B cell (primary cell): ENCODE measurements at regions not wholly inside any gene's neighbourhood (a gene's known extent, or its start where the extent isn't known, plus 50 kb on each side); places are given as distances from the start of the nearest gene placed in this dataset.

Experiments used
- ATAC-seq: fragments of 200-7000 bp; cut with Tn5 transposase; one replicate; pipeline ENCODE4 v1.10.0; 2021; ENCODE audit warnings: low read depth, mild to moderate bottlenecking, moderate number of reproducible peaks, moderate library complexity
- CTCF ChIA-PET: fragments of 350-600 bp; sonication (Branson Sonifier 250); formaldehyde crosslinking; loops from one replicate; lab custom pipeline; 2021; ENCODE audit warnings: antibody characterized with exemption, inconsistent platforms; lab: Charles Lee
- POLR2A ChIA-PET: fragments of 350-600 bp; sonication (Branson Sonifier 250); formaldehyde crosslinking; loops from one replicate; lab custom pipeline; 2021; ENCODE audit warnings: antibody characterized with exemption; lab: Charles Lee
- DNase-seq: peaks from one replicate; pipeline ENCODE4 v3.0.0; 2013
- H2AFZ ChIP-seq: 2 replicates; pipeline ENCODE4 v1.6.1; 2012; ENCODE audit warnings: mild to moderate bottlenecking, low read depth, low read length; ENCODE audit not compliant: insufficient read depth, poor library complexity, severe bottlenecking
- H3K27ac ChIP-seq, 2 donors: 1 replicate in 1 of 2; 2 replicates in 1 of 2; pipeline ENCODE4 v1.5.1; 2012 to 2013; ENCODE audit warnings: low read length in 2 of 2, mild to moderate bottlenecking in 2 of 2, moderate library complexity in 1 of 2
- H3K27me3 ChIP-seq, 4 experiments: fragments of 200-600 bp in 1 of 4; sonication (generic) in 1 of 4; replicated peaks in 1 of 4; 1 replicate in 2 of 4; 2 replicates in 2 of 4; pipeline versions ENCODE4 v1.6.1 to v1.7.0; 2013 to 2016; ENCODE audit warnings: low read length in 3 of 4, mild to moderate bottlenecking in 2 of 4, mixed read lengths in 1 of 4, moderate library complexity in 1 of 4; ENCODE audit not compliant: insufficient read depth in 4 of 4, control insufficient read depth in 3 of 4; ENCODE audit errors: control extremely low read depth in 1 of 4
- H3K36me3 ChIP-seq, 2 experiments: replicated peaks in 1 of 2; 1 replicate in 1 of 2; 2 replicates in 1 of 2; pipeline versions ENCODE4 v1.6.1 to v1.7.1; 2013; ENCODE audit warnings: low read length in 1 of 2; ENCODE audit not compliant: insufficient read depth in 2 of 2, control insufficient read depth in 1 of 2; ENCODE audit errors: control extremely low read depth in 1 of 2, extremely low read depth in 1 of 2
- H3K4me1 ChIP-seq, 2 donors: fragments of 200-600 bp in 1 of 2; sonication (generic) in 1 of 2; 1 replicate in 1 of 2; 2 replicates in 1 of 2; pipeline versions ENCODE4 v1.5.1 to v1.6.1; 2013 to 2017; ENCODE audit warnings: low read length in 2 of 2; ENCODE audit not compliant: control insufficient read depth in 2 of 2, insufficient read depth in 2 of 2
- H3K4me2 ChIP-seq: replicated peaks from 2 replicates; pipeline ENCODE3; 2012; ENCODE audit warnings: mild to moderate bottlenecking, low read depth, low read length; ENCODE audit not compliant: poor library complexity, severe bottlenecking
- H3K4me3 ChIP-seq, 5 experiments: fragments of 200-600 bp in 1 of 5; sonication (generic) in 1 of 5; 1 replicate in 3 of 5; 2 replicates in 2 of 5; pipeline versions ENCODE4 v1.5.1 to v1.7.0; 2011 to 2016; ENCODE audit warnings: low read length in 4 of 5, mild to moderate bottlenecking in 4 of 5, low read depth in 2 of 5, control low read depth in 1 of 5, moderate library complexity in 1 of 5; ENCODE audit not compliant: insufficient read depth in 1 of 5; ENCODE audit errors: control extremely low read depth in 1 of 5, extremely low read depth in 1 of 5
- H3K79me2 ChIP-seq: fragments of 200-600 bp; sonication (generic); one replicate; pipeline ENCODE4 v1.6.0; 2016; ENCODE audit warnings: low read length; ENCODE audit not compliant: control insufficient read depth, insufficient read depth
- H3K9ac ChIP-seq: fragments of 200-600 bp; sonication (generic); 2 replicates; pipeline ENCODE4 v1.6.1; 2017; ENCODE audit warnings: mild to moderate bottlenecking, low read length, moderate library complexity
- H3K9me3 ChIP-seq, 3 donors: one replicate each; pipeline versions ENCODE4 v1.6.1 to v1.7.1; 2013; ENCODE audit warnings: low read length in 2 of 3; ENCODE audit not compliant: control insufficient read depth in 2 of 3, insufficient read depth in 1 of 3; ENCODE audit errors: control extremely low read depth in 1 of 3
- H4K20me1 ChIP-seq: 2 replicates; pipeline ENCODE4 v1.6.0; 2012; ENCODE audit warnings: mild to moderate bottlenecking, low read length; ENCODE audit not compliant: insufficient read depth, control insufficient read depth, poor library complexity, severe bottlenecking
- H3K27ac Mint-ChIP-seq: one replicate; pipeline ENCODE4 v1.8.0; 2021; ENCODE audit warnings: mixed read lengths
- H3K27me3 Mint-ChIP-seq: one replicate; pipeline ENCODE4 v1.8.0; 2021; ENCODE audit warnings: mixed read lengths
- H3K4me1 Mint-ChIP-seq: one replicate; pipeline ENCODE4 v1.8.0; 2021; ENCODE audit warnings: mixed read lengths
- H3K4me3 Mint-ChIP-seq: one replicate; pipeline ENCODE4 v1.8.0; 2021; ENCODE audit warnings: mixed read lengths
- H3K9me3 Mint-ChIP-seq: one replicate; pipeline ENCODE4 v1.8.0; 2022; ENCODE audit warnings: mixed read lengths; ENCODE audit not compliant: insufficient read depth
- EZH2 ChIP-seq: IDR thresholded peaks from 2 replicates; pipeline ENCODE4 v1.6.1; 2012; ENCODE audit warnings: borderline replicate concordance, low read depth, mild to moderate bottlenecking, moderate library complexity, low read length; ENCODE audit not compliant: insufficient read depth, poor library complexity, severe bottlenecking
- WGBS: methylation state at CpG from one replicate; pipeline ENCODE4 v1.1.5; 2013; ENCODE audit warnings: missing lambda C conversion rate; ENCODE audit not compliant: insufficient coverage; 5-methylcytosine and 5-hydroxymethylcytosine counted together
- intact Hi-C: fragments of 100-400 bp; cut with micrococcal nuclease; formaldehyde crosslinking; loops from one replicate; pipeline ENCODE4 v1.10.0; 2022
- TF ChIP-seq, protein P1 (sequence below): fragments of 200-600 bp; IDR thresholded peaks from one replicate; pipeline ENCODE4 v1.8.0; 2022; ENCODE audit warnings: antibody characterized with exemption, mild to moderate bottlenecking

DNA sequence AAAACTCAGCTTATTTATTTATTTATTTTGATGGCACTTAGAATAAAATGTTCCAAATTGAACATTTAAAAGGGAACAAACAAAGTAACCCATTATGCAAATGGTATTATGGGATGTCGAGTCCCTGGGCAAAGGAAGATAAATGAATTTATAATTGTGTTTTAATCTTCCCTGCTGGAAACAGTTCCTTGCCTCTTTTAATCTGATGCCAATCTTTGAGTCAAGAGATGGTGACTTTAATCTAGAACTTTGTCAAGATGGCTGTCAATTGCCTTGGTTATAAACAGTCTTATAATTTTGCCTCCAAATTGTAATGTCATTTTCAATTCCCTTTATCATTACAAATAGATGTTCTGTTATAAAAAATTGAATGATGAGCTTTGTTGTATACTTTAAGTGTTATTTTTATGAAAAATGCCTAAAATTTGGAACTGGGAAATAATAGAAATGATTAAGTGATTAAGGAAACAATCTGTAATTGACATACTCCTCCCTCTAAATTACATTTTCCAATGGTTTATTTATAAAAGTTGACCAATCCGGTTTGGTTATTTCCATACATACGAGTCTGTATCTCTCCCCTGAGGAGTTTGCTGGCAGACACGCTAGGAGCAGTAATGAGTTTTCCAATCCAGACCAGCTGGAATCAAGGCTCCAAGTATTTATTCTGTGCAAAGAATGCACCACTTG lies 134.9 kb upstream of the FRMD6 start:
- intact Hi-C loops, result no loop called here
- no peaks in the 10 kb centered on the region for H3K36me3 ChIP-seq
- ATAC-seq (no peak), DNase-seq (no peak)
- CTCF ChIA-PET, result no interaction called here
- no peaks in the 10 kb centered on the region for H3K27me3 ChIP-seq
- Mint-ChIP-seq H3K27me3 (peaks cover 15% of the 10 kb centered on the region), H3K4me1 (no peaks in the 10 kb centered on the region), H3K9me3 (no peaks in the 10 kb centered on the region), H3K4me3 (no peak overlapping the region), H3K27ac (no peak overlapping the region)
- no peak for TF ChIP-seq EZH2
- TF ChIP-seq, protein P1, sequence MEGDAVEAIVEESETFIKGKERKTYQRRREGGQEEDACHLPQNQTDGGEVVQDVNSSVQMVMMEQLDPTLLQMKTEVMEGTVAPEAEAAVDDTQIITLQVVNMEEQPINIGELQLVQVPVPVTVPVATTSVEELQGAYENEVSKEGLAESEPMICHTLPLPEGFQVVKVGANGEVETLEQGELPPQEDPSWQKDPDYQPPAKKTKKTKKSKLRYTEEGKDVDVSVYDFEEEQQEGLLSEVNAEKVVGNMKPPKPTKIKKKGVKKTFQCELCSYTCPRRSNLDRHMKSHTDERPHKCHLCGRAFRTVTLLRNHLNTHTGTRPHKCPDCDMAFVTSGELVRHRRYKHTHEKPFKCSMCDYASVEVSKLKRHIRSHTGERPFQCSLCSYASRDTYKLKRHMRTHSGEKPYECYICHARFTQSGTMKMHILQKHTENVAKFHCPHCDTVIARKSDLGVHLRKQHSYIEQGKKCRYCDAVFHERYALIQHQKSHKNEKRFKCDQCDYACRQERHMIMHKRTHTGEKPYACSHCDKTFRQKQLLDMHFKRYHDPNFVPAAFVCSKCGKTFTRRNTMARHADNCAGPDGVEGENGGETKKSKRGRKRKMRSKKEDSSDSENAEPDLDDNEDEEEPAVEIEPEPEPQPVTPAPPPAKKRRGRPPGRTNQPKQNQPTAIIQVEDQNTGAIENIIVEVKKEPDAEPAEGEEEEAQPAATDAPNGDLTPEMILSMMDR, result no peak
- H3K4me2 ChIP-seq, result no peak overlapping the region
- no peaks in the 10 kb centered on the region for H4K20me1 ChIP-seq
- H3K9me3 ChIP-seq, result peaks cover 0 to 4% (median 0%) of the 10 kb centered on the region in 3 donors
- POLR2A ChIA-PET, result interaction anchor here (0.6 kb wide), 1 partner anchor 596 kb away, joined by 3 read pairs; no protein-coding TSS in a partner anchor
- H3K4me1 ChIP-seq, result no peaks in the 10 kb centered on the region
- H2AFZ ChIP-seq, result no peak overlapping the region
- H3K79me2 ChIP-seq, result no peaks in the 10 kb centered on the region
- no CpG with 5 or more reads among the region's 4 CpGs for WGBS
- no peak overlapping the region for H3K27ac ChIP-seq
- no peak overlapping the region for H3K4me3 ChIP-seq
- H3K9ac ChIP-seq, result no peak overlapping the region

DNA sequence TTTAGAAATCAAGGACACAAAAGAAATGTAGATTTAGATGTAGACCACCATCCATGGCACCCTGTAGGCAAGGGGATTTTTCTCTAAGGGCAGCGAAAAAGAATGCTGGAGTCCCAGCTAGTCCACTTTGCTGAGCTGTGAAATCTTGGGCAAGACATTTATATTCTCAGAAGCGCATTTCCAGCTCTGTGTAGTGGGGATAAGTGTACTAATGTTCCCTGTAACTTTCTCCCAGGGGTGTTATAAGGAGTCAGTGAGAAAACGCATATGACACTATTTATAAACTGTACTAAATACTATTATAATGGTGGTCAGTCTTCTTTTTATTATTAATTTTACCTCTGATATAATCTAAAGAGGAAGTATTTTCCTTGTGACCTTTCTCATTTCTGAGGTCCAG lies 133.4 kb upstream of the FRMD6 start:
- H3K27me3 ChIP-seq, result no peaks in the 10 kb centered on the region
- no peak overlapping the region for H3K9ac ChIP-seq
- ATAC-seq (no peak), DNase-seq (no peak)
- H3K4me1 ChIP-seq, result no peaks in the 10 kb centered on the region
- POLR2A ChIA-PET, result no interaction called here
- Mint-ChIP-seq H3K9me3 (no peaks in the 10 kb centered on the region), H3K27me3 (peaks cover 15% of the 10 kb centered on the region), H3K4me1 (no peaks in the 10 kb centered on the region), H3K4me3 (no peak overlapping the region), H3K27ac (no peak overlapping the region)
- H3K4me2 ChIP-seq, result no peak overlapping the region
- 100% methylated on average over 1 of the region's 3 CpGs for WGBS
- H3K36me3 ChIP-seq, result no peaks in the 10 kb centered on the region
- TF ChIP-seq EZH2, result no peak
- TF ChIP-seq, protein P1, result no peak
- H4K20me1 ChIP-seq, result no peaks in the 10 kb centered on the region
- no peak overlapping the region for H2AFZ ChIP-seq
- peaks cover 0 to 4% (median 0%) of the 10 kb centered on the region in 3 donors for H3K9me3 ChIP-seq
- H3K4me3 ChIP-seq, result no peak overlapping the region
- intact Hi-C loops, result no loop called here
- CTCF ChIA-PET, result no interaction called here
- no peaks in the 10 kb centered on the region for H3K79me2 ChIP-seq
- no peak overlapping the region for H3K27ac ChIP-seq
